Suprapubic skin (tissue), 4 donors: ENCODE measurements at regions not wholly inside any gene's neighbourhood (a gene's known extent, or its start where the extent isn't known, plus 50 kb on each side); places are given as distances from the start of the nearest gene placed in this dataset.

Source experiments
- CTCF ChIP-seq, 2 donors: fragments of 200-600 bp in 1 of 2; fragments of 450-650 bp in 1 of 2; sonication (generic) in 1 of 2; IDR thresholded peaks; one replicate each; pipeline ENCODE4 v1.5.1; 2016 to 2019; ENCODE audit warnings: antibody characterized with exemption in 2 of 2, mild to moderate bottlenecking in 1 of 2, moderate library complexity in 1 of 2
- EP300 ChIP-seq: sonication (generic); formaldehyde crosslinking; IDR thresholded peaks from one replicate; pipeline ENCODE4 v1.6.1; 2017; ENCODE audit warnings: antibody characterized with exemption
- POLR2A ChIP-seq, 2 donors: fragments of 450-650 bp; IDR thresholded peaks; one replicate each; pipeline ENCODE4 v1.6.1; 2017; ENCODE audit warnings: antibody characterized with exemption in 2 of 2, mild to moderate bottlenecking in 2 of 2, moderate library complexity in 2 of 2
- POLR2AphosphoS5 ChIP-seq, 3 donors: sonication (generic); formaldehyde crosslinking; IDR thresholded peaks; one replicate each; pipeline ENCODE4 v1.6.1; 2017; ENCODE audit warnings: antibody characterized with exemption in 3 of 3

GRCh38 chr13:73967397-73968165 is 166.6 kb downstream of the KLF12 start:
- TF ChIP-seq EP300 (no peak), POLR2AphosphoS5 (IDR thresholded peaks at IDR 0.05) (no peak), CTCF (IDR thresholded peaks at IDR 0.05) (no peak), POLR2A (IDR thresholded peaks at IDR 0.05) (no peak)
